GM11168 (cell line): ENCODE measurements at regions not wholly inside any gene's neighbourhood (a gene's known extent, or its start where the extent isn't known, plus 50 kb on each side); places are given as distances from the start of the nearest gene placed in this dataset.

Source experiments
- in situ Hi-C: fragments of 300-500 bp; cut with MboI; formaldehyde crosslinking; loops from one replicate; pipeline ENCODE4 v1.12.0; 2022; ENCODE audit warnings: low sequenced_read_pairs; ENCODE audit not compliant: unreplicated experiment

DNA sequence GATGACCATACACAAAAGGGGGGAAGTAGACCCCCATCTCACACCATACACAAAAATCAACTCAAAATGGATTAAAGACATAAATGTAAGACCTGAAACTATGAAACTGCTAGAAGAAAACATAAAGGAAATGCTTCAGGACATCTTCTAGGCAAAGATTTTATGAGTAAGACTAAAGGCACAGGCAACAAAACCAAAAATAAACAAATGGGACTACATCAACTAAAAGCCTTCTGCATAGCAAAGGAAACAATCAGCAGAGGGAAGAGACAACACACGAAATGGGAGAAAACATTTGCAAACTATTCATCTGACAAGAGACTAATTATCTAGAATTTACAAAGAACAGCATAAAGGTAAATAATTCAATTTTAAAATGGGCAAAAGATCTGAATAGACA, 152.1 kb downstream of the AXIN2 start:
- in situ Hi-C loops: no loop called here

DNA sequence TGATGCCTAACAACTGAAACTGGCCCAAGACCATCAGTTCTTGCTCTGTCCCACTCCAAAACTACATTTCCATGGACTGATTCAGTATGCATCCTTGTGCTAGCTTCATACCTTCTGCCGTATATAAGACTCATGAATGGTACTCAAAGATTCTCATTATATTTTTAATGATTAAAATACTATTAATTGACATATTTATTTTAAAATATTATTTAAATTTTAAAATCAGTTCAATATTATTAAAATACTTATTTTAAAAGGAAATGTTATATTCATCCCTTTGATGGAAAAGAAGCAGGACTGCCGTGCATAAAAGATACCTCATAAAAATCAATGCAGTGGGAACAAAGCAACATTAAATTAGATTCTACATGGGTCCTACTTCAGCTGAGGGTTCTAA, 153.4 kb downstream of the AXIN2 start:
- in situ Hi-C loops: no loop called here

DNA sequence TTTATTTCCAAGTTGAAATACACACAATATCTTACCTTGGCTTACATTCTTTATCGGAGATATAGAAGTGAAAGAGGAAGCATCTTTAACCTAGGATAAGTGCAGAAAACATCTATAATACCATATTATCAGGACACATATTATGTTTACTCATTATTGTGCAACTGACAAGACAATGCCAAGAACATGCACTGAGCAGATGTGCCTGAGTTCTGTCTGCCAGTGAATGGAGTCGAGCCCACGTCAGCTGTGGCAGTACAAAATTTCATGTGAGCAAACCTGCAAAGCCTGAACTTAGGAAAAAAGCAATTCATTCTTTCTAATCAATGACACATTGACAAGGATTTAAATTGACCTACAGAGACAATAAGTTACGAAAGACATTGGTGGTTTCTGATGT, 154.4 kb downstream of the AXIN2 start:
- in situ Hi-C loops: no loop called here

GRCh38 chr17:65406552-65406951, 154.9 kb downstream of the AXIN2 start:
- in situ Hi-C loops: no loop called here

- in situ Hi-C loops: no loop called here
Observed at GRCh38 chr17:65405563-65405962, 155.9 kb downstream of the AXIN2 start.

DNA sequence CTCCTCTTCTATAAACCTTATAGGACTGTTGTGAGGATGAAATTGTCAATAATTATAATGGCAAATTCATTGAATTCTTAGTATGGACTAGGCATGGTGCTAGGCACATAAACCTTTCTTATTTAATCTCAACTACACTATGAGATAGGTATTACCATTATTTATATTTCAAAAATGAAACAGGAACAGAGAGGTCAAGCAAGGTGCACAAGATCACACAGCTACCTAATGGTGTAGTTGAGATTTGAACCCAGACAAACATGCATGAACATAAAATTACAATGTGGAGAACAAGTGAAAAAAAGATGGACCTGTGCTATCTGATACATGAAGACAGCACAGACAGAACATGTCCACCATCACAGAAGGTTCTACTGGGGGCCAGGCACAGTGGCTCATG, 156.7 kb downstream of the AXIN2 start:
- in situ Hi-C loops: no loop called here

DNA sequence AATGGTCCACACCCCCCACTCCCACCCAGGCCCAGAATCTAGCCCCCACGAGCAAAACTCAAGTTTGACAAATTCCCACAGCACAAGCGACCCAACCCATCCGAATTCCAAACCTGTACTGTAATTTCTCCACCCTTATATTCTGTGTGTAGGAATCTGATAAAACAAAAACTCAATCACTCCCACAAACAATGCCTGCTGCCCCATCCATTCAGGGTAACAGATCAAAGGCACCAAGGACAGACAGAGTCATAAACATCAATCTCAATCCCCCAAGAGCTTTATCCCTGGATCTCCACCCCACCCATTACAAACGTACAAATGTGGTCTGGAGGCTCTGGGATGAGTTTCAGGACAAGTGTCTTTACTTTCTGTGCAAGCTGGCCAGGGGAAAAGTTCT, 157.8 kb downstream of the AXIN2 start:
- in situ Hi-C loops: no loop called here

- in situ Hi-C loops: no loop called here
Observed at GRCh38 chr17:65402513-65403496, 158.6 kb downstream of the AXIN2 start.

- in situ Hi-C loops: no loop called here
Observed at GRCh38 chr17:65401561-65401960, 159.9 kb downstream of the AXIN2 start.

DNA sequence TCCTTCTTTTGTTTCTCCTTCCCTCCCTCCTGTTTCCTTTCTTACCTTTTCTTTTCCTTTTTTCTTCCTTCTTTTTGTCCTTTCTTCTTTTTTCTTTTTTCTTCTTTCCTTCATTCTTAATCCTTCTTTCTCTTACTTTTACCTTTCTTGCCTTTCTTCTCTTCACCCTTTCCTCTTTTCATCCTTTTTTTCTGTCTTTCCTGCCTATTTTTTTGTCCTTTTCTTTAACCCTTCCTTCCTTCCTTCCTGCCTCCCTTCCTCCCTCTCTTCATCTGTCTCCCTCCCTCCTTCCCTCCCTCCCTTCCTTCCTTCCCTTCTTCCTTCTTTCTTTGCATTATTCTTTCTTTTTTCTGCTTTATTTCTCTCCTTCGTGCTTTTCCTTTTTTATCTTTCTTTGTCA, 160.7 kb downstream of the AXIN2 start:
- in situ Hi-C loops: no loop called here

GRCh38 chr17:65398040-65398787, 163.2 kb downstream of the AXIN2 start:
- in situ Hi-C loops: no loop called here

- in situ Hi-C loops: no loop called here
Observed at GRCh38 chr17:65395924-65396323, 165.5 kb downstream of the AXIN2 start.

DNA sequence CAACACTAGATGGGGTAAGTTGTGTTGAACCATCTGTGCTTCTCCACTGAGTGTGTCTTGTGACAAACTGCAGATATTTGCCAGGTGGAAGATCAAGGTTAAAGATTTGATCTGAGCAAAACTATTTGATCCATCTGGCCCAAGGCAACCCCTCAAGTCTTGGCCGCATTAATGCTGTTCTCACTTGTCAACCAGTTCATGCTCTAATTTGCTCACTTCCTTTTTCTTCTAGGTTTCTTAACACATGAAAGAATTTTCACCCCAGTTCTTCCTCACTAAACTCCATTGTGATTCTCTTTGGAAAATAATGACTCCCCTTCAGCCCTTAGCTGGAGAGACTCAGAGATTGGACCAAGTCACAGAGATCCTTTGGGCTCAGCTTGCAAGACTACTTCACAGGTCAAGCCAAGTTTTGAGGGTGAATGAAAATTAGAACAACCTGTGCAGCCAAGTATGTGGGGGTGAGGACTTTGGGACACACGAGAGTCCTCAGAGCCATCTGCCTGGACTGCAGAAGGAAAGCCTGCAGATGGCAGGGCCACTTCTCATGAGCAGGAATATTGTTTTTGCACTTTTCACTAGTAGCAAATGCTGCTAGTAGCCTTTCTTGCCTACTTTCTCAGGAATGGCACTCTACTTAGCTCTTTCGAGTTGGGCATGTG, 166.5 kb downstream of the AXIN2 start:
- in situ Hi-C loops: no loop called here

DNA sequence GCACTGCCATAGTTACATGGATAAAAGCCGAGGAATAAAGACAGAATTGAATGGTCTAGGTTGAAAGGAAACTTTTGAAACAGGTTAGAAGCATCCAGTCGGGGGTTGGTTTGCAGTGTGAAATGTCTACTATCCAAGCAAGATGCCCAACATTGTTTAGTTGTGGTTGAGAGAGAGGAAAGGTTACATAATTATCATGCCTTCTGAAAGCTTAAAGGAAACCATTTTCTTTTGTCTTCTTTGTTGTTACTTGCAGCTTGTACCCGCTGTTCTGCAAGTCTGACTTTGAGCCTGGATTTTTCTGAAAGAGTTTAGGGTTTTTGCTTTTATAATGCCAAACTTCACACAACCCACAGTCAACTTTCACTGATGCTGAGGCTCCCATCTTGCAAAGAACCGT, 167.9 kb downstream of the AXIN2 start:
- in situ Hi-C loops: no loop called here

DNA sequence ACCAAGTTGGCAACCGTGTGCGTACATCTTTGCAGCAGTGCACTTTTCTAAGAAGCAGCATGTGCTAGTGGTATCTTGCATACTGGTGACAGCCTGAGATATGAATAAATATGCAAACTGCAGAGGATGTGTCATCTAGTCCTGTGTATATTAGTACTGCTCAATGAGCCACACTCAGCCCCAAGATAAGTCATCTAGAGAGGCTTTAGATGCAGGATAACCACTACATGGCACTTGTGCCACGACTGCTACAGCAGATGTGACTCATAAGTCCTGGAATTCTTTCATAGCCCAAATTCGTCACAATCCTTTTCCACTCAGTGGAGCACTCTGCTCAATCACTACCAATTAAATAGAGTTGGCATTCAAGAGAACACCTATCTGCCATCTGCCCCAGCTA, 171.5 kb downstream of the AXIN2 start:
- in situ Hi-C loops: no loop called here

DNA sequence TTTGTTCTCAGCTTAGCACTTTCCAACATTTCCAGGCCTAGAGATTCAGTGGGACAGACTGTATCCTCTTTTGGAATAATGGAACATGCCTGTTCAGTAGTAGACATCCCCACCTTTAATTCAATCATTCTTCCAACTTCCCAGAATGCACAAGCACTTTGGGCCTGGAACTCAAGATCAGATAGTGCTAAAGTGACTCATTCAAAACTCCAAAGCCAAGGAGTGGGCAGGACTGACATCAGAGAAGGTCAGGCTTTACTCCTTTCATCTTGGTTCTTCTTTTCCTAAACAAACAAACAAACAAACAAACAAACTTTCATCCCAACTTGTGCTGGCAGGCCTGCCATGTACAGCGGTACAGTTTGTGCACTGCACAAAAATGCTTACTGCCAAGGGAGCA, 172.0 kb downstream of the AXIN2 start:
- in situ Hi-C loops: no loop called here

DNA sequence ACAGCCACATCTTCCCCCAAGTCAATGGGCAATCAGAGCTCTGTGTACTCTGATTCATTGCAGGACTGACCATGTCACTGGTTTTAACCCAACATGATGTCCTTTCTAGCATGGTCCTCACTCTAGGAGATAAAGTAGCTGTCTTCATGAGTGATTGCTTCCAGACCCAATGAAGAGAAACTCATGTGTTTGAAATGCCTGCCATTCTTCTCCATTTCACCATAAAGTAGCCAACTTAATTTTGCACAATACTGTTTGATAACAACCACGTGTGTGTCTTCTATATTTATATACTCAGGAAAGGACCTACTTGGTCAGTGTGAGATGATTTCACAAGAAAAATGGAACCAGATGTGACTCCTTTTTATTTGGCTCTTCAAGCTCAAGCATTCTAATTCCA, 172.5 kb downstream of the AXIN2 start:
- in situ Hi-C loops: no loop called here

DNA sequence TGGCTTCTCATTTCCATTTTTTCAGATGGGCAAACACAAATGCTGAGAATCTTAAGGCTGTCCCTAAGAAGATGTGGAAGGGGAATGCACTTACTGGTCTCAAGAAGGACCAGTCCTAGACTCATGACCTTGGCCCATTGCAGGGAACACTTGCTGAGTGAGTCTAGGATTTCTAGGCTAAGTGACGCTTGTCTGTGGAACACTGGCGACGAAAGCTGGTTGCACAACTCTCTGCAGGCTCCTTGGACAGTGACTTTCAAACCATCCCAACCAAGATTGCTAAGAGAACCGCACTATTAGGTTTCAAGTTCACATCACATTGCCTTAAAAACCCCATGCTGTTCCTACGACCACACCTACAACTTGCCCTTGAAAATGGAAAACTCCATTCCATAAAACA, 174.1 kb downstream of the AXIN2 start:
- in situ Hi-C loops: no loop called here

DNA sequence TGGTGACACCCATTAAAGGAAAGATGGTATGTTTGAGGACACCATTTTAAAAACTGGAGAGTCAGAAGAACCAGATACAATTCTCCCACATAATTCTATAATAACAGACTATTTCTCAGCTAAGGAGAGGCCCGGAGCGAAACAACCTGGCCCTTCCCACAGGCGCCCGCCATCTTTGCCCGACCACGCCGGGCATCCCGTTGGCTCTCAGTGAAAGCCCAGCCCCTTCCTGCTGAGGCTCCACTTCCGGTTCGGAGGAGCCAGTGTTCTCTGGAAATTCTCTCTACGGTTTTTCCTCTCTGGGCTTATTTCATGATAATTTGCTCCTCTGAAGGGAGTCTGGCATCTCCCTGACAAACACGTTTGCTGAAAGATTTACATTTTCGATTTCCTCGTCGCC, 175.7 kb downstream of the AXIN2 start:
- in situ Hi-C loops: no loop called here

- in situ Hi-C loops: no loop called here
Observed at GRCh38 chr17:65385071-65385470, 176.4 kb downstream of the AXIN2 start.

- in situ Hi-C loops: no loop called here
Observed at GRCh38 chr17:65381152-65381551, 180.3 kb downstream of the AXIN2 start.
